T-cell (primary cell): ENCODE measurements at regions not wholly inside any gene's neighbourhood (a gene's known extent, or its start where the extent isn't known, plus 50 kb on each side); places are given as distances from the start of the nearest gene placed in this dataset.
"Not testable (repeated sequence)": the region's sequence is repeated elsewhere in the genome, so short reads cannot be mapped to it uniquely, and the experiment has no call there.

Experiments
- ATAC-seq, 4 experiments: fragments of 200-7000 bp in 3 of 4; fragments of 150-1000 bp in 1 of 4; cut with Tn5 transposase; replicated peaks in 1 of 4; 1 replicate in 3 of 4; 2 replicates in 1 of 4; pipeline ENCODE4 v1.10.0; 2021; ENCODE audit warnings: moderate library complexity in 3 of 4, mild to moderate bottlenecking in 2 of 4, moderate number of reproducible peaks in 1 of 4
- CTCF ChIA-PET, 2 donors: fragments of 300-600 bp; sonication (Branson Sonifier 250); formaldehyde crosslinking; loops; one replicate each; lab custom pipeline; 2022; ENCODE audit warnings: antibody characterized with exemption in 2 of 2; lab: Charles Lee
- POLR2A ChIA-PET, 2 donors: fragments of 300-600 bp; sonication (Branson Sonifier 250); formaldehyde crosslinking; loops; one replicate each; lab custom pipeline; 2022; ENCODE audit warnings: antibody characterized with exemption in 2 of 2; lab: Charles Lee
- DNase-seq, 35 experiments: peaks; one replicate each; pipeline versions ENCODE4 v3.0.0 to v3.0.0-alpha.2; 2013 to 2023
- H3K27ac ChIP-seq: one replicate; pipeline ENCODE4 v1.5.1; 2013; ENCODE audit warnings: low read length
- H3K27me3 ChIP-seq, 2 experiments: replicated peaks in 1 of 2; 1 replicate in 1 of 2; 2 replicates in 1 of 2; pipeline versions ENCODE4 v1.6.1 to v1.7.0; 2013; ENCODE audit warnings: low read length in 1 of 2, mixed read lengths in 1 of 2; ENCODE audit not compliant: control insufficient read depth in 2 of 2, insufficient read depth in 2 of 2; ENCODE audit errors: extremely low read depth in 1 of 2
- H3K36me3 ChIP-seq, 2 donors: 1 replicate in 1 of 2; 2 replicates in 1 of 2; pipeline versions ENCODE4 v1.6.1 to v1.7.0; 2013; ENCODE audit warnings: low read length in 1 of 2; ENCODE audit not compliant: control insufficient read depth in 2 of 2, insufficient read depth in 1 of 2; ENCODE audit errors: extremely low read depth in 1 of 2
- H3K4me1 ChIP-seq, 2 experiments: 1 replicate in 1 of 2; 2 replicates in 1 of 2; pipeline versions ENCODE4 v1.6.1 to v1.7.0; 2013; ENCODE audit warnings: low read length in 2 of 2, mixed read lengths in 1 of 2; ENCODE audit not compliant: insufficient read depth in 2 of 2, control insufficient read depth in 1 of 2; ENCODE audit errors: extremely low read depth in 1 of 2
- H3K4me3 ChIP-seq, 2 donors: 1 replicate in 1 of 2; 2 replicates in 1 of 2; pipeline versions ENCODE4 v1.5.1 to v1.7.0; 2013; ENCODE audit warnings: mild to moderate bottlenecking in 2 of 2, low read length in 1 of 2, moderate library complexity in 1 of 2; ENCODE audit not compliant: control insufficient read depth in 1 of 2; ENCODE audit errors: extremely low read depth in 1 of 2
- H3K9me3 ChIP-seq: 2 replicates; pipeline ENCODE4 v1.7.0; 2013
- H3K27ac Mint-ChIP-seq, 2 donors: one replicate each; pipeline ENCODE4 v1.8.0; 2020 to 2021; ENCODE audit warnings: mild to moderate bottlenecking in 2 of 2, mixed read lengths in 2 of 2
- H3K27me3 Mint-ChIP-seq, 2 donors: one replicate each; pipeline ENCODE4 v1.8.0; 2021 to 2022; ENCODE audit warnings: mixed read lengths in 2 of 2
- H3K36me3 Mint-ChIP-seq: one replicate; pipeline ENCODE4 v1.8.0; 2021; ENCODE audit warnings: mixed read lengths
- H3K4me1 Mint-ChIP-seq, 3 donors: one replicate each; pipeline ENCODE4 v1.8.0; 2020 to 2022; ENCODE audit warnings: mixed read lengths in 3 of 3, mild to moderate bottlenecking in 1 of 3
- H3K4me3 Mint-ChIP-seq, 3 donors: one replicate each; pipeline ENCODE4 v1.8.0; 2020 to 2022; ENCODE audit warnings: mild to moderate bottlenecking in 3 of 3, mixed read lengths in 3 of 3, moderate library complexity in 3 of 3
- H3K9me3 Mint-ChIP-seq, 3 donors: one replicate each; pipeline ENCODE4 v1.8.0; 2020 to 2022; ENCODE audit warnings: mixed read lengths in 3 of 3
- WGBS: methylation state at CpG from one replicate; pipeline ENCODE4 v1.1.5; 2013; ENCODE audit warnings: missing lambda C conversion rate; ENCODE audit not compliant: insufficient coverage; 5-methylcytosine and 5-hydroxymethylcytosine counted together

- ChIA-PET CTCF (no interaction called here), POLR2A (no interaction called here)
- no peak overlapping the region for H3K4me3 Mint-ChIP-seq
- Histone ChIP-seq H3K27ac (no peak overlapping the region), H3K4me3 (no peak overlapping the region), H3K27me3 (no peaks in the 10 kb centered on the region), H3K9me3 (no peaks in the 10 kb centered on the region), H3K4me1 (no peaks in the 10 kb centered on the region), H3K36me3 (no peaks in the 10 kb centered on the region)
- H3K27me3 Mint-ChIP-seq: no peaks in the 10 kb centered on the region
- no peak overlapping the region for H3K27ac Mint-ChIP-seq
- ATAC-seq (no peak), DNase-seq (no peak)
- H3K36me3 Mint-ChIP-seq: no peaks in the 10 kb centered on the region
- WGBS: no CpG with 5 or more reads among the region's 3 CpGs
- H3K9me3 Mint-ChIP-seq: peaks cover 5 to 20% (median 16%) of the 10 kb centered on the region in 3 donors
- H3K4me1 Mint-ChIP-seq: no peaks in the 10 kb centered on the region
Observed at GRCh38 chr4:29113960-29114359, 1606.2 kb upstream of the PCDH7 start.

GRCh38 chr4:29117231-29117722, 1602.9 kb upstream of the PCDH7 start:
- CTCF ChIA-PET: interaction anchor here in 1 of 2 donors (0.7 kb wide), 1 partner anchor 1273 kb away, joined by 3 read pairs; no protein-coding TSS in a partner anchor
- H3K9me3 ChIP-seq, H3K4me1 Mint-ChIP-seq, H3K4me3 ChIP-seq, H3K4me3 Mint-ChIP-seq, H3K27ac ChIP-seq, H3K4me1 ChIP-seq, H3K27me3 ChIP-seq, POLR2A ChIA-PET, H3K36me3 ChIP-seq, H3K27me3 Mint-ChIP-seq, H3K27ac Mint-ChIP-seq, ATAC-seq, DNase-seq, H3K36me3 Mint-ChIP-seq: not testable (repeated sequence)
- H3K9me3 Mint-ChIP-seq: peaks cover 3 to 16% (median 15%) of the 10 kb centered on the region in 3 donors
- WGBS: 91% methylated on average over 25 of the region's 38 CpGs

- no peak overlapping the region for H3K4me3 ChIP-seq
- H3K36me3 ChIP-seq: no peaks in the 10 kb centered on the region
- no peak overlapping the region for H3K4me3 Mint-ChIP-seq
- H3K27ac ChIP-seq: no peak overlapping the region
- H3K27ac Mint-ChIP-seq: no peak overlapping the region
- ATAC-seq: no peak
- no peaks in the 10 kb centered on the region for H3K27me3 ChIP-seq
- no peak for DNase-seq
- H3K9me3 ChIP-seq: no peaks in the 10 kb centered on the region
- WGBS: no CpG with 5 or more reads among the region's 4 CpGs
- no peaks in the 10 kb centered on the region for H3K36me3 Mint-ChIP-seq
- H3K27me3 Mint-ChIP-seq: no peaks in the 10 kb centered on the region
- CTCF ChIA-PET: no interaction called here
- POLR2A ChIA-PET: interaction anchor here in 1 of 2 donors (0.6 kb wide), 1 partner anchor 9 kb away, joined by 3 read pairs; no protein-coding TSS in a partner anchor
- no peaks in the 10 kb centered on the region for H3K4me1 Mint-ChIP-seq
- peaks cover 5 to 9% (median 6%) of the 10 kb centered on the region in 3 donors for H3K9me3 Mint-ChIP-seq
- no peaks in the 10 kb centered on the region for H3K4me1 ChIP-seq
Observed at GRCh38 chr4:29121586-29121985, 1598.6 kb upstream of the PCDH7 start.

- Mint-ChIP-seq H3K4me1 (no peaks in the 10 kb centered on the region), H3K27ac (no peak overlapping the region), H3K9me3 (peaks cover 10 to 21% (median 10%) of the 10 kb centered on the region in 3 donors), H3K27me3 (no peaks in the 10 kb centered on the region), H3K36me3 (no peaks in the 10 kb centered on the region), H3K4me3 (no peak overlapping the region)
- H3K4me3 ChIP-seq: no peak overlapping the region
- ChIA-PET POLR2A (no interaction called here), CTCF (no interaction called here)
- no peaks in the 10 kb centered on the region for H3K4me1 ChIP-seq
- no CpG with 5 or more reads among the region's 1 CpG for WGBS
- ATAC-seq: no peak
- no peak overlapping the region for H3K27ac ChIP-seq
- no peak for DNase-seq
- H3K27me3 ChIP-seq: no peaks in the 10 kb centered on the region
- H3K9me3 ChIP-seq: no peaks in the 10 kb centered on the region
- no peaks in the 10 kb centered on the region for H3K36me3 ChIP-seq
Observed at GRCh38 chr4:29128810-29129209, 1591.4 kb upstream of the PCDH7 start.

GRCh38 chr4:29131304-29131703, 1588.9 kb upstream of the PCDH7 start:
- H3K9me3 ChIP-seq: no peaks in the 10 kb centered on the region
- CTCF ChIA-PET: no interaction called here
- Mint-ChIP-seq H3K9me3 (peaks cover 8 to 21% (median 17%) of the 10 kb centered on the region in 3 donors), H3K4me3 (no peak overlapping the region), H3K27ac (no peak overlapping the region), H3K4me1 (no peaks in the 10 kb centered on the region), H3K36me3 (no peaks in the 10 kb centered on the region), H3K27me3 (no peaks in the 10 kb centered on the region)
- no peak overlapping the region for H3K4me3 ChIP-seq
- ATAC-seq (no peak), DNase-seq (no peak)
- WGBS: no CpG with 5 or more reads among the region's 2 CpGs
- no peaks in the 10 kb centered on the region for H3K4me1 ChIP-seq
- POLR2A ChIA-PET: interaction anchor here in 1 of 2 donors (0.7 kb wide), 1 partner anchor 10 kb away, joined by 3 read pairs; no protein-coding TSS in a partner anchor
- H3K27me3 ChIP-seq: no peaks in the 10 kb centered on the region
- H3K36me3 ChIP-seq: no peaks in the 10 kb centered on the region
- no peak overlapping the region for H3K27ac ChIP-seq

DNA sequence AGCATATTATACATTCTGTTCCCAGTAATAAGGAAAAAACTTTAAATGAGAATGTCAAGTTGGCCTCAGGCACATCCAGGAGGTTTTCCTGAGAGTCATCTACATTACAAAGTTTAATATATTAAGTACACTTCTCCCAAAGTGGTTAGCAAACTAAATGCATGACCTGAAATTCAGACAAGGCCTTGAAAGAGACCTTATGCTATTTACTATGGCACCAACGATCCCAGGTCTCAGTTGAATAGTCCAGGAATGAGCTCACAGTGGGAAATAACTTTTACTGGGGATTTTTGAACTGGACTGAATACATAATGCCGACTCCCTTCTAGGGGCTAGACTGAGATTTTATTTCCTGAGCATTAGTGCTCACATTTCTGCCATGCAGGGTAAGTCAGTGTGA, 1577.5 kb upstream of the PCDH7 start:
- H3K27ac Mint-ChIP-seq: no peak overlapping the region
- H3K4me3 ChIP-seq: no peak overlapping the region
- no CpG with 5 or more reads among the region's 2 CpGs for WGBS
- H3K4me3 Mint-ChIP-seq: no peak overlapping the region
- ATAC-seq (no peak), DNase-seq (no peak)
- no peaks in the 10 kb centered on the region for H3K27me3 Mint-ChIP-seq
- H3K4me1 Mint-ChIP-seq: no peaks in the 10 kb centered on the region
- H3K27ac ChIP-seq: no peak overlapping the region
- H3K4me1 ChIP-seq: no peaks in the 10 kb centered on the region
- H3K36me3 Mint-ChIP-seq: no peaks in the 10 kb centered on the region
- no peaks in the 10 kb centered on the region for H3K27me3 ChIP-seq
- ChIA-PET CTCF (no interaction called here), POLR2A (no interaction called here)
- H3K36me3 ChIP-seq: no peaks in the 10 kb centered on the region
- H3K9me3 Mint-ChIP-seq: peaks cover 0 to 12% (median 10%) of the 10 kb centered on the region in 3 donors
- H3K9me3 ChIP-seq: no peaks in the 10 kb centered on the region

- Histone ChIP-seq H3K27me3 (no peaks in the 10 kb centered on the region), H3K36me3 (no peaks in the 10 kb centered on the region), H3K4me1 (no peaks in the 10 kb centered on the region), H3K9me3 (no peaks in the 10 kb centered on the region), H3K4me3 (no peak overlapping the region), H3K27ac (no peak overlapping the region)
- ATAC-seq: no peak
- WGBS: 100% methylated on average over 1 of the region's 2 CpGs
- no peak overlapping the region for H3K4me3 Mint-ChIP-seq
- no peaks in the 10 kb centered on the region for H3K4me1 Mint-ChIP-seq
- H3K9me3 Mint-ChIP-seq: peaks cover 5 to 26% (median 16%) of the 10 kb centered on the region in 3 donors
- no peak for DNase-seq
- CTCF ChIA-PET: no interaction called here
- no peak overlapping the region for H3K27ac Mint-ChIP-seq
- no peaks in the 10 kb centered on the region for H3K36me3 Mint-ChIP-seq
- POLR2A ChIA-PET: no interaction called here
- no peaks in the 10 kb centered on the region for H3K27me3 Mint-ChIP-seq
Observed at GRCh38 chr4:29151584-29151983, 1568.6 kb upstream of the PCDH7 start.
